Body of pancreas (tissue), 4 donors: ENCODE measurements at regions not wholly inside any gene's neighbourhood (a gene's known extent, or its start where the extent isn't known, plus 50 kb on each side); places are given as distances from the start of the nearest gene placed in this dataset.

Experiments used
- POLR2A ChIP-seq, 3 donors: fragments of 450-650 bp; IDR thresholded peaks; one replicate each; pipeline ENCODE4 v1.6.1; 2016; ENCODE audit warnings: antibody characterized with exemption in 3 of 3, mild to moderate bottlenecking in 2 of 3
- TF ChIP-seq, protein P1 (sequence below), 7 experiments: fragments of 450-650 bp in 4 of 7; fragments of 200-600 bp in 3 of 7; sonication (generic) in 3 of 7; IDR thresholded peaks; one replicate each; pipeline ENCODE4 v1.5.1; 2016 to 2019; ENCODE audit warnings: antibody characterized with exemption in 7 of 7

DNA sequence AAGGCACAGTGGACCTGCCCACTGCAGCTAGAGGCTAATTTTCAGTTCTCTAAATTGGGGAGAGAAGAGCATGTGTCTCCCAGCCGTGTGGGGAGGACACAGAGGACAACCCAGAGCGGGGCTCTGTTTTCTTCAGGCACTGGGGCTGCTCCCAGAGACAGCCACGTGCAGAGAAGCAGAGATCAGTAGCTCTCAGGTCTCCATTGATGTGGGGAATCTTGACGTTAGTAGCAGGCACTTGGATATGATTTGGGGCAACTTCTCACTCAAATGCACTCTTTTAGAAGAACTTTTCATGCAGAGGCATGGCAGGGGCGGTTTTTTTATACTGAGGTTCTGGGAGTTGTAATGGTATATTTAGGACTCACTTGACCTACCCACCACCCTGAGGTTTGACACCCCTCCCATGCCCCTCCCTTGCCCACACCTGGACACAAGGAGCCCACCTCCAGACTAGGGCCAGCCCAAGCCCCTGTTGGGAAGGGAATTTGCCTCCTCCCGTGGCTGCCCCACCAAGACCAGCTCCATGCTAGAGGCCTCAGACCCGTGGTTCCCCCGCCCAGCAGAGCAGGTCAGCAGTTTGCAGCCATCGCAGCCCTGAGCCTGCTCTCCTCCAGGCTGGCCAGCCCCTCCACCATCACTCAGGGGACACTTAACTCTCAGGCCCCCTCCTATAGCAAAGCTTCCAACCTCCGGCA lies 94.2 kb upstream of the RTL6 start:
- TF ChIP-seq, protein P1, sequence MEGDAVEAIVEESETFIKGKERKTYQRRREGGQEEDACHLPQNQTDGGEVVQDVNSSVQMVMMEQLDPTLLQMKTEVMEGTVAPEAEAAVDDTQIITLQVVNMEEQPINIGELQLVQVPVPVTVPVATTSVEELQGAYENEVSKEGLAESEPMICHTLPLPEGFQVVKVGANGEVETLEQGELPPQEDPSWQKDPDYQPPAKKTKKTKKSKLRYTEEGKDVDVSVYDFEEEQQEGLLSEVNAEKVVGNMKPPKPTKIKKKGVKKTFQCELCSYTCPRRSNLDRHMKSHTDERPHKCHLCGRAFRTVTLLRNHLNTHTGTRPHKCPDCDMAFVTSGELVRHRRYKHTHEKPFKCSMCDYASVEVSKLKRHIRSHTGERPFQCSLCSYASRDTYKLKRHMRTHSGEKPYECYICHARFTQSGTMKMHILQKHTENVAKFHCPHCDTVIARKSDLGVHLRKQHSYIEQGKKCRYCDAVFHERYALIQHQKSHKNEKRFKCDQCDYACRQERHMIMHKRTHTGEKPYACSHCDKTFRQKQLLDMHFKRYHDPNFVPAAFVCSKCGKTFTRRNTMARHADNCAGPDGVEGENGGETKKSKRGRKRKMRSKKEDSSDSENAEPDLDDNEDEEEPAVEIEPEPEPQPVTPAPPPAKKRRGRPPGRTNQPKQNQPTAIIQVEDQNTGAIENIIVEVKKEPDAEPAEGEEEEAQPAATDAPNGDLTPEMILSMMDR (IDR thresholded peaks at IDR 0.05) = no peak
- TF ChIP-seq POLR2A (IDR thresholded peaks at IDR 0.05) = no peak
